MCF 10A (cell line): ENCODE measurements at regions not wholly inside any gene's neighbourhood (a gene's known extent, or its start where the extent isn't known, plus 50 kb on each side); places are given as distances from the start of the nearest gene placed in this dataset.

Experiments used
- BruUV-seq: library from RNA; stranded (reverse); fragments of 400-500 nt; replicated peaks from 2 replicates; lab custom pipeline; 2021; lab: Mats Ljungman, UMichigan
- CTCF ChIA-PET: fragments of 300-600 bp; sonication (Branson Sonifier 250); formaldehyde crosslinking; extraction: SDS; loops from one replicate; lab custom pipeline; 2021; ENCODE audit warnings: antibody characterized with exemption, inconsistent platforms; lab: Yijun Ruan, JAX
- POLR2A ChIA-PET: fragments of 300-600, 350-650 bp; sonication (Branson Sonifier 250); formaldehyde crosslinking; extraction: SDS; loops from one replicate; lab custom pipeline; 2020; ENCODE audit warnings: antibody characterized with exemption, inconsistent platforms; lab: Yijun Ruan, JAX
- DNase-seq: peaks from one replicate; pipeline ENCODE4 v3.0.0-alpha.2; 2018; ENCODE audit not compliant: unreplicated experiment
- H3K27ac Mint-ChIP-seq: one replicate; pipeline ENCODE4 v1.8.0; 2022; ENCODE audit warnings: mild to moderate bottlenecking, low read depth, mixed read lengths; ENCODE audit not compliant: unreplicated experiment
- H3K27me3 Mint-ChIP-seq: one replicate; pipeline ENCODE4 v1.8.0; 2022; ENCODE audit warnings: mixed read lengths; ENCODE audit not compliant: insufficient read depth, unreplicated experiment
- H3K36me3 Mint-ChIP-seq: one replicate; pipeline ENCODE4 v1.8.0; 2022; ENCODE audit warnings: mild to moderate bottlenecking, moderate library complexity, mixed read lengths; ENCODE audit not compliant: insufficient read depth, unreplicated experiment
- H3K4me1 Mint-ChIP-seq: one replicate; pipeline ENCODE4 v1.8.0; 2022; ENCODE audit warnings: mixed read lengths; ENCODE audit not compliant: insufficient read depth, unreplicated experiment
- H3K4me3 Mint-ChIP-seq: one replicate; pipeline ENCODE4 v1.8.0; 2022; ENCODE audit warnings: mild to moderate bottlenecking, moderate library complexity, mixed read lengths; ENCODE audit not compliant: unreplicated experiment
- H3K9me3 Mint-ChIP-seq: one replicate; pipeline ENCODE4 v1.8.0; 2022; ENCODE audit warnings: mixed read lengths; ENCODE audit not compliant: unreplicated experiment
- intact Hi-C: fragments of 100-400 bp; cut with micrococcal nuclease; formaldehyde crosslinking; loops from 2 replicates; pipeline ENCODE4 v1.14.1; 2022
- TF ChIP-seq, protein P1 (sequence below): fragments of 200-600 bp; IDR thresholded peaks from one replicate; pipeline ENCODE4 v1.8.0; 2022; ENCODE audit warnings: antibody characterized with exemption, mild to moderate bottlenecking; ENCODE audit not compliant: unreplicated experiment

DNA sequence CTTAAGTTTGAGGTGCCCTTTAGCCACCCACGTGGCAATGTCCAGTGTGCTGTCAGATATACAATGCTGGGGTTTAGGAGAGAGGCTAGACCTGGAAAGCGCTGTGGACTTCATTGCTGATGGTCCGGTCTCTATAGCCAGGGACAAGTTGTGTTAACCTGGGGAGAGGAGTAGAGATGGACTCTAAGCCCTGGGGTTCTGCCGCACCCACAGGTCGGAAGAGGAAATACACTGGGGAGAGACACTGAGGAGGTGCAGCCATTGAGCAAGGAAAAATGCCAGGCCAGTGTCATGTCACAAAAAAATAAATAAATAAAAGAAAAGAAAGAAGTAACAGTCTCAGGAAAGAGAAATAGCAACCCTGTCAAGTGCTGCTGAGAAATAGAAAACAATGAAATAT is 106.9 kb upstream of the CBLN2 start:
- no peaks in the 10 kb centered on the region for H3K36me3 Mint-ChIP-seq
- TF ChIP-seq, protein P1, sequence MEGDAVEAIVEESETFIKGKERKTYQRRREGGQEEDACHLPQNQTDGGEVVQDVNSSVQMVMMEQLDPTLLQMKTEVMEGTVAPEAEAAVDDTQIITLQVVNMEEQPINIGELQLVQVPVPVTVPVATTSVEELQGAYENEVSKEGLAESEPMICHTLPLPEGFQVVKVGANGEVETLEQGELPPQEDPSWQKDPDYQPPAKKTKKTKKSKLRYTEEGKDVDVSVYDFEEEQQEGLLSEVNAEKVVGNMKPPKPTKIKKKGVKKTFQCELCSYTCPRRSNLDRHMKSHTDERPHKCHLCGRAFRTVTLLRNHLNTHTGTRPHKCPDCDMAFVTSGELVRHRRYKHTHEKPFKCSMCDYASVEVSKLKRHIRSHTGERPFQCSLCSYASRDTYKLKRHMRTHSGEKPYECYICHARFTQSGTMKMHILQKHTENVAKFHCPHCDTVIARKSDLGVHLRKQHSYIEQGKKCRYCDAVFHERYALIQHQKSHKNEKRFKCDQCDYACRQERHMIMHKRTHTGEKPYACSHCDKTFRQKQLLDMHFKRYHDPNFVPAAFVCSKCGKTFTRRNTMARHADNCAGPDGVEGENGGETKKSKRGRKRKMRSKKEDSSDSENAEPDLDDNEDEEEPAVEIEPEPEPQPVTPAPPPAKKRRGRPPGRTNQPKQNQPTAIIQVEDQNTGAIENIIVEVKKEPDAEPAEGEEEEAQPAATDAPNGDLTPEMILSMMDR = no peak
- H3K4me3 Mint-ChIP-seq = no peak overlapping the region
- ChIA-PET POLR2A (no interaction called here), CTCF (interaction anchor here (0.6 kb wide), 1 partner anchor 1751 kb away, joined by 3 read pairs; no protein-coding TSS in a partner anchor)
- DNase-seq = no peak
- peaks cover 7% of the 10 kb centered on the region for H3K9me3 Mint-ChIP-seq
- BruUV-seq = no TSS peak
- H3K4me1 Mint-ChIP-seq = no peaks in the 10 kb centered on the region
- H3K27me3 Mint-ChIP-seq = peaks cover 29% of the 10 kb centered on the region
- H3K27ac Mint-ChIP-seq = no peak overlapping the region
- intact Hi-C loops = no loop called here

DNA sequence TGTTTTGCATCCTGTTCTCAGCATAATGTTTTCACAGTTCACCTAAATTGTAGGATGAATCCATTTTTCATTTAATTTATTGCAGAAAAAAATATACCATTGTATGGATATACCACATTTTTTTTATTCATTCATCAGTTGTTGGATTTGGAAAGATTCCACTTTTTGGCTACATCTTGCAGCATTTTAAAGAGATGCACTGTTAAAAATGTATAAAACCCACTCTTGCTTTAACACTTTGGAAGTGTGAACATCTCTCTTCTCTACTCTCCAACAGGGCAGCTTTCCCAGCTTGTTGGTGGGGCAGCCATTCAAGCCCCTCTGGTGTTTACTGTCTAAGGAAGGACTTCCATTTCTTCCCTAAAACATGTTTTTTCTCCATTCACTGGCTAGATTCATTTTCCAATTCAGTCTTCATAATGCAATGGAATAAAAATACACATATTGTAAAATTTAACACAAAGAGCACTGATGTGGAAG is 104.4 kb upstream of the CBLN2 start:
- no peak overlapping the region for H3K27ac Mint-ChIP-seq
- intact Hi-C loops = no loop called here
- DNase-seq = no peak
- CTCF ChIA-PET = interaction anchor here (0.7 to 1.7 kb wide), 2 partner anchors 24 to 114 kb away, joined by 3 to 5 read pairs; no protein-coding TSS in a partner anchor
- H3K36me3 Mint-ChIP-seq = no peaks in the 10 kb centered on the region
- POLR2A ChIA-PET = no interaction called here
- TF ChIP-seq, protein P1 = no peak
- BruUV-seq = no TSS peak
- no peaks in the 10 kb centered on the region for H3K4me1 Mint-ChIP-seq
- H3K9me3 Mint-ChIP-seq = no peaks in the 10 kb centered on the region
- H3K27me3 Mint-ChIP-seq = peaks cover 54% of the 10 kb centered on the region
- no peak overlapping the region for H3K4me3 Mint-ChIP-seq

DNA sequence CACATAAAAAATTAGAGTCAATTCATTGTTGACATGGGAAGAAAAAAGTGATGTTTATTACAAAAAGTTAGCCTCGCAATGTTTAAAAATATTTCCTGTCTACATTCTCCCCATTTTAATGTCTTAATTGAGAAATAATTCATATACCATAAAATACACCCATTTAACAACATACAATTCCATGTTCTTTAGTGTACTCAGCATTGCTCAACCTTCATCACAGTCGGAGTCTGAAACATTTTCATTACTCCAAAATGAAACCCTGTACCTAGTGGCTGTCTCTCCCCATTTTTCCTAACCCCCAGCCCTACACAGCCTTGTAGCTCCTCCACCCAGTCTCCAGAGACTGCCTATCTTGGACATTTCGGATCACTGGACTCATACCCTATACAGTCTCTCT is 103.9 kb upstream of the CBLN2 start:
- intact Hi-C loops = no loop called here
- TF ChIP-seq, protein P1 = no peak
- DNase-seq = no peak
- Mint-ChIP-seq H3K27ac (no peak overlapping the region), H3K9me3 (no peaks in the 10 kb centered on the region), H3K4me3 (no peak overlapping the region), H3K36me3 (no peaks in the 10 kb centered on the region), H3K27me3 (peaks cover 54% of the 10 kb centered on the region), H3K4me1 (no peaks in the 10 kb centered on the region)
- POLR2A ChIA-PET = no interaction called here
- no TSS peak for BruUV-seq
- CTCF ChIA-PET = interaction anchor here (0.7 to 1.7 kb wide), 2 partner anchors 24 to 114 kb away, joined by 3 to 5 read pairs; no protein-coding TSS in a partner anchor

DNA sequence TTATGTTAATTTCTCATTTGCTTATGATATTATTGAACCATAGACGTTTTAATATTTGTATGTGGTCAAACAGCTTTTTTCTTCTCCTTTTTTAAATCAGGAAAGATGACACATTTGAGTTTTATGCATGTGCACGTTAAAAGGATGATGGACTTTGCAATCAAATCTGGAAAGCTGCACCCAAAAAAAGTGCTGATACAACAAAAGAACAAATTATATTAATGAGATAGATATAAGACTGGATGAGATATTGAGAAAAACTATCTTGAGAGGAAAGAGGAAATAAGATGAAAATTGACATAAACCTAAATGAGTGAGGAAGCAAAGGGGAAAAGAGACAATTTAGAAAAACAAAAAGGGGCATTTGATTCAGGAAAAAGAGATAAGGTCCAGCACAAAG is 96.4 kb upstream of the CBLN2 start:
- peaks cover 6% of the 10 kb centered on the region for H3K4me1 Mint-ChIP-seq
- no peak for DNase-seq
- ChIA-PET POLR2A (no interaction called here), CTCF (interaction anchor here (0.8 kb wide), 1 partner anchor 254 kb away, joined by 3 read pairs; no protein-coding TSS in a partner anchor)
- BruUV-seq = no TSS peak
- H3K27me3 Mint-ChIP-seq = peaks cover 20% of the 10 kb centered on the region
- intact Hi-C loops = no loop called here
- TF ChIP-seq, protein P1 = no peak
- H3K27ac Mint-ChIP-seq = no peak overlapping the region
- no peaks in the 10 kb centered on the region for H3K36me3 Mint-ChIP-seq
- H3K9me3 Mint-ChIP-seq = no peaks in the 10 kb centered on the region
- H3K4me3 Mint-ChIP-seq = peak overlapping the region; percentile 15
